ENCODE measurements at regions not wholly inside any gene's neighbourhood (a gene's known extent, or its start where the extent isn't known, plus 50 kb on each side); places are given as distances from the start of the nearest gene placed in this dataset.
A peak's percentile ranks its signal among the peaks of the same experiment; 100 is the strongest.

GRCh38 chr15:47983533-47983932, 137.3 kb upstream of the SLC24A5 start:
- H3K9me3 Mint-ChIP-seq (ENCODE audit: unreplicated experiment): peaks cover 7% of the 10 kb centered on the region
- H3K36me3 Mint-ChIP-seq (ENCODE audit: insufficient read depth, unreplicated experiment): no peaks in the 10 kb centered on the region
- ChIA-PET POLR2A (interaction anchor here (0.6 to 1.3 kb wide), 3 partner anchors 14 to 334 kb away, joined by 3 to 4 read pairs (median 3); no protein-coding TSS in a partner anchor), CTCF (interaction anchor here (0.7 to 3.0 kb wide), 8 partner anchors 266 to 787 kb away, joined by 3 to 13 read pairs (median 3); partner anchors contain the start of gene SEMA6D)
- peak; percentile 18 for DNase-seq (ENCODE audit: unreplicated experiment)
- BruUV-seq (replicated peaks): no TSS peak
- H3K27me3 Mint-ChIP-seq (ENCODE audit: insufficient read depth, unreplicated experiment): no peaks in the 10 kb centered on the region
- no peak overlapping the region for H3K4me3 Mint-ChIP-seq (ENCODE audit: unreplicated experiment)
- TF ChIP-seq CTCF (IDR thresholded peaks at IDR 0.05; ENCODE audit: unreplicated experiment): no peak
- intact Hi-C loops (cut with micrococcal nuclease): loop anchor here (10.0 kb wide), 1 partner anchor 599 kb away; no protein-coding TSS in a partner anchor
- no peaks in the 10 kb centered on the region for H3K4me1 Mint-ChIP-seq (ENCODE audit: insufficient read depth, unreplicated experiment)
- no peak overlapping the region for H3K27ac Mint-ChIP-seq (ENCODE audit: low read depth, unreplicated experiment)

- Mint-ChIP-seq H3K9me3 (ENCODE audit: unreplicated experiment) (no peaks in the 10 kb centered on the region), H3K4me1 (ENCODE audit: insufficient read depth, unreplicated experiment) (no peaks in the 10 kb centered on the region), H3K27ac (ENCODE audit: low read depth, unreplicated experiment) (no peak overlapping the region), H3K27me3 (ENCODE audit: insufficient read depth, unreplicated experiment) (no peaks in the 10 kb centered on the region), H3K36me3 (ENCODE audit: insufficient read depth, unreplicated experiment) (no peaks in the 10 kb centered on the region), H3K4me3 (ENCODE audit: unreplicated experiment) (no peak overlapping the region)
- intact Hi-C loops (cut with micrococcal nuclease): loop anchor here (5.0 to 10.0 kb wide), 3 partner anchors 102 to 601 kb away; no protein-coding TSS in a partner anchor
- no peak for DNase-seq (ENCODE audit: unreplicated experiment)
- POLR2A ChIA-PET: no interaction called here
- BruUV-seq (replicated peaks): no TSS peak
- CTCF ChIA-PET: interaction anchor here (7.2 kb wide), 1 partner anchor 790 kb away, joined by 81 read pairs; no protein-coding TSS in a partner anchor
- no peak for TF ChIP-seq CTCF (IDR thresholded peaks at IDR 0.05; ENCODE audit: unreplicated experiment)
These were observed 135.2 kb upstream of the SLC24A5 start for GRCh38 chr15:47985568-47985967.

GRCh38 chr15:47987461-47987860, 133.3 kb upstream of the SLC24A5 start:
- POLR2A ChIA-PET: interaction anchor here (0.7 to 1.5 kb wide), 5 partner anchors 11 to 791 kb away, joined by 4 to 11 read pairs (median 5); partner anchors contain the start of gene SEMA6D
- H3K27ac Mint-ChIP-seq (ENCODE audit: low read depth, unreplicated experiment): no peak overlapping the region
- CTCF ChIA-PET: interaction anchor here (0.5 to 7.2 kb wide), 46 partner anchors 8 to 1419 kb away, joined by 3 to 81 read pairs (median 4); partner anchors contain the start of gene SEMA6D
- no TSS peak for BruUV-seq (replicated peaks)
- H3K27me3 Mint-ChIP-seq (ENCODE audit: insufficient read depth, unreplicated experiment): no peaks in the 10 kb centered on the region
- no peaks in the 10 kb centered on the region for H3K36me3 Mint-ChIP-seq (ENCODE audit: insufficient read depth, unreplicated experiment)
- H3K4me3 Mint-ChIP-seq (ENCODE audit: unreplicated experiment): no peak overlapping the region
- no peaks in the 10 kb centered on the region for H3K4me1 Mint-ChIP-seq (ENCODE audit: insufficient read depth, unreplicated experiment)
- no peaks in the 10 kb centered on the region for H3K9me3 Mint-ChIP-seq (ENCODE audit: unreplicated experiment)
- intact Hi-C loops (cut with micrococcal nuclease): loop anchor here (5.0 to 10.0 kb wide), 3 partner anchors 100 to 603 kb away; no protein-coding TSS in a partner anchor
- no peak for DNase-seq (ENCODE audit: unreplicated experiment)
- no peak for TF ChIP-seq CTCF (IDR thresholded peaks at IDR 0.05; ENCODE audit: unreplicated experiment)

GRCh38 chr15:47987908-47988532, 132.8 kb upstream of the SLC24A5 start:
- Mint-ChIP-seq H3K27me3 (ENCODE audit: insufficient read depth, unreplicated experiment) (no peaks in the 10 kb centered on the region), H3K36me3 (ENCODE audit: insufficient read depth, unreplicated experiment) (no peaks in the 10 kb centered on the region), H3K27ac (ENCODE audit: low read depth, unreplicated experiment) (no peak overlapping the region), H3K4me1 (ENCODE audit: insufficient read depth, unreplicated experiment) (no peaks in the 10 kb centered on the region), H3K9me3 (ENCODE audit: unreplicated experiment) (no peaks in the 10 kb centered on the region), H3K4me3 (ENCODE audit: unreplicated experiment) (no peak overlapping the region)
- no TSS peak for BruUV-seq (replicated peaks)
- intact Hi-C loops (cut with micrococcal nuclease): loop anchor here (1.0 to 10.0 kb wide), 9 partner anchors 99 to 792 kb away; no protein-coding TSS in a partner anchor
- CTCF ChIA-PET: interaction anchor here (0.5 to 7.2 kb wide), 59 partner anchors 9 to 1420 kb away, joined by 3 to 81 read pairs (median 4); partner anchors contain the start of gene SEMA6D
- peak; percentile 69 for TF ChIP-seq CTCF (IDR thresholded peaks at IDR 0.05; ENCODE audit: unreplicated experiment)
- DNase-seq (ENCODE audit: unreplicated experiment): peak; percentile 64
- POLR2A ChIA-PET: interaction anchor here (0.7 to 1.5 kb wide), 5 partner anchors 12 to 792 kb away, joined by 4 to 11 read pairs (median 5); partner anchors contain the start of gene SEMA6D

All from MCF 10A (cell line).